ENCODE measurements at regions not wholly inside any gene's neighbourhood (a gene's known extent, or its start where the extent isn't known, plus 50 kb on each side); places are given as distances from the start of the nearest gene placed in this dataset.
"Not testable (repeated sequence)": the region's sequence is repeated elsewhere in the genome, so short reads cannot be mapped to it uniquely, and the experiment has no call there.

DNA sequence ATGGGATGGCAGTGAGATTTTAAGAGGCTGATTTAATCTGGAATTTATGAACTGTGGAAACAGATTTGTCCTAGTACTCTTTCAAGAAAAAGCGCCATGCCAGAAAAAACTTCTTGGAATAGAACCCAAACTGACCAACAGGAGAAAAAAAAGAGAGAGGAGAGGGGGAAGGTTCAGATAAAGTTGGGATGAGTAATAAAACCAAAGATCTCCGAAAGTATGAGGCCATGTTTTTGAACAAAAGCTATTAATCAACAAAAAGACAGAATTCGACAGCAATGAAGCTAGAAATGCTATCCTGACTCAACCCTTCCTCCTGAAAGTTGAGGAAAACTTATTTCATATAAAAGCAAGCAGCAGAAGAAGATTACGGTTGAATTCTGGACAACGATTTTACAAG lies 135.5 kb downstream of the CEMIP2 start:
- FAIRE-seq = no peak

DNA sequence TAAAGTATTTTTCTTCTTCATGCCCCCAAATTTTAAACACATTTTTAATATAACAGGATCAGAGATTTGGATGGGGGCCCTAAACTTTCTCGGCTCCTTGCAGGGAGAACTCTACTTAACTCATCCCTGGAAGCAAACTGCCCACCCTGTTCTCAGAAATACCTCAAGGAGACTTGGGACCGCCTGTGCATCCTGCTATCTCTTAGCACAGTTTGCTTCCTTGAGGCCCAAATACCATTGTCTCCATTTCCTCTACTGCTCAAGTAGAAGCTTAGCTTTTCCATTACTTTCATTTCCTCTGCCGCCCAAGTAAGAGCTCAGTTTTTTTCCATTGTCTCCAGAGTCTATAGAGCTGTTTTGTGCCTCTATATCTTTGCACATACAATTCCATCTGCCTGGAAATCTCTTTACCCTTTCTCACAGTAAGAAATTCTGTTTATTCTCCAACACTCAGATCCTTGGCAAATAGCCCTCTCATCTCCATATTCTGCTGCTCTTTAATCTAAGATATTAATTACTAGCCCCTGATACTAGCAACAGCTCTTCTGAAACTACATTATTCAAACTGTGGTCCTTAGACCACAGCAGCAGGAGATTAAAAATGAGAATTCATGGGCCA lies 137.8 kb downstream of the CEMIP2 start:
- FAIRE-seq = no peak

DNA sequence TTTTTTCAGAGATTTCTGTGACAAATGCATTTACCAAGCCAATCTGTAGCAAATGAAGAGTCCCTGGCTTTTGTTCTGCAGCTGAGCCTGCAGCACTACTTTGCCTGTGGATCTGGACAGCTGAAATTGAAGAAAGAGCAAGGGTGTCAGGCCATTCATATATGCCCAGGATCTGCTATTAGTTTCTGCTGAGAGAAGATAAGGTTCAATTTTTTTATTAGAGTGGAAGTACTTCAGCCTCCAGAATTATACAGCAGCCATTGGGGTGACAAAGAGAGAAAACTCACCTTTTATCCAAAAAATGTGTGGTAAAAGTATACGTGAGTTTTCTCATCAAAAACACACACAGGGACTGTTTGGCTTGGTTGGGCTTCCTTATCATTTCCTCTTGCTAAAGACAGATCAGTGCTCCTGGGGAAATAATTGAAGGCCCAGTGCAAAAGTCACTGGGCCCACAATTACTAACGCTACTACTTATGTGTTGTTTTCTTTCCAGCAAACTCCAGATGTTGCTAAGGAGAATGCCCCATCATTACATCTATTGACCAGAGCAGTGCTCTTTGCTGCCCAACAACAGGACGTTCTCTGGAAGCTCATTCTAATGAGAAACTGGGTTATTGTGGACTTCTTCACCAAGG lies 138.6 kb downstream of the CEMIP2 start:
- FAIRE-seq = no peak

DNA sequence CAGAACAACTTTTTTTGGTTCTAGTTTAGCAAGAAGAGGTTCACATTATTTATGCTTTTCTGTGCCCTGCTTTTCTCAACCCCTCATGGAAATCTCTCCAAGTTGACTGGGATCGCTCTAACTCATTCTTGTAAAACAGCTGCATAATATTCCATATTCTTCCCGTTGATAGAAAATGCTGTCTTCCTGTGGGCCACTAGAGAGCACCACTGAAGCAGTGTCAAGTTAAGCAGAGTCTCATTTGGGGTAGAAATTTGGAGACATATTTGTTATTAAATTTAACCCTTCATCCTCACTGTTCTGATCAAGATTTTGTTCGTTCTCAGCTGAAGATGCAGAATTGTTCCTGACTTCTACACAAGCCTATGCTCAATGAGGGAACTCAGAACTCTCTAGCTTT lies 140.1 kb downstream of the CEMIP2 start:
- FAIRE-seq = no peak

DNA sequence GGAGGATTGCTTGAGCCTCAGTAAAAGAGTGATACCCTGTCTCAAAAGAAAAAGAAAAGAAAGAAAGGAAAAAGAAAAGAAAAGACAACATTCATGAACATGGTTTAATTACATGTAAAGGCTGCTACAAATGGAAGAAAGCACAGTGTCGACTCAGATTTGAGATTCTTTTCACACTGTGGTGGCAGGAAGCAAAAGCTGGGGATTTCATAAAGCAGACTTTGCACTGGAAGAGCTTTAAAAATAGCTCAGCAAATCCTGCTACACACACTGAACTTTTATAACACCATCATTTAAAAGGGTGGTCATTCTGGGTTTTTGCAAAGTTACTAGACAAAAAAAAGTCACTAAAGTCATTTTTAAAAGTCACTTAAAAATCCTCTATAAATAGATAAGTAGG lies 140.8 kb downstream of the CEMIP2 start:
- no peak for FAIRE-seq

DNA sequence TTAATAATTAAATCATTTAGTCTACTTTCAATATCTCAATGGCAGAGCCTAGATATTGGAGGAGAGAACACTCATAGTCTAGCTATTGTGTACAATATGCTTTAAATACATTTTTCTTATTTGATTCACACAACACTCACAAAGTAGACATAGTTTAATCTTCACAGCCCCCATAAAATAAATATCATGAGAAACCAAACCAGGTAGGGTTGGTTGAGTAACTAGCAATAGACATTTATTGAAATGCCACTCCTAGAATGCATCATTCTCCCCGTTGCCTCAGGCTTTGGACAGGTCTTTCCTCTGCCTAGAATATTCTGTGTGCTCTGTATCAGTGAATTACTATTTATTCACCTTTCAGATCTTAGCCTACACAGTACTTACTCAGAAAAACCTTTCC lies 141.9 kb downstream of the CEMIP2 start:
- no peak for FAIRE-seq

DNA sequence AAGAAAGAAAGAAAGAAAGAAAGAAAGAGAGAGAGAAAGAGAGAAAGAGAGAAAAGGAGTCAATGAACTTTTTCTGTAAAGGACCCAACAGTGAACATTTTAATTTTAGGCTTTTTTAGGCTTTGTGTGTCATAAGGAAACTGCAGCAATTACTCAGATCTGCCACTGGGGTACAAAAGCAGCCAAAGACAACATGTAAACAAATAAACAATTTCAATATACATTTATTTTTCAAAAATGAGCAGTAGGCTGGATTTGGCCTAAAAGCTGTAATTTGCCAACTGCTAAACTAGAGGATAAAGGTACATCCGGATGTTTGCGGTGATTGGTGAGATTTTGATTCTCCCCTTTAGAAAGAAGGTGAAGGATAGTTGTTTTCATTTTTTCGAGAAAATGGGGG lies 143.6 kb downstream of the CEMIP2 start:
- no peak for FAIRE-seq

DNA sequence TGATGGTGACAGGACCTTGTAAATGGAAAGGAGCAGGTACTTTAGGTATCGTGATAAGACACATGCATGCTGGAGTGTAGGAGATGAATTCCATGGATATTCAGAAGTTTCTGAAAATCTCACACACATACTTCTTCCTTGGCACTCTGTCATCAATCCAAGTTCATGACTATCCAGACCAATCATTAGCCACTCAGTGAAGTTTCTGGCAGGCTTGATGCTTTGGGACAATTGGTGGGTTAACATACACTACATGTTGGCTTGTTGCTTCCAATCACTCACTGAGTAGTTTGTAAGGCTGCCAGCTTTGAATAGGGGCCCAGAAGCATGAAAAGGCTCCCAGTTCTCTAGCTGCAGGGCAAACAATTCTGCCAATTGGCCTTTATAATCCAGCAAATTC lies 147.6 kb downstream of the CEMIP2 start:
- FAIRE-seq = no peak

DNA sequence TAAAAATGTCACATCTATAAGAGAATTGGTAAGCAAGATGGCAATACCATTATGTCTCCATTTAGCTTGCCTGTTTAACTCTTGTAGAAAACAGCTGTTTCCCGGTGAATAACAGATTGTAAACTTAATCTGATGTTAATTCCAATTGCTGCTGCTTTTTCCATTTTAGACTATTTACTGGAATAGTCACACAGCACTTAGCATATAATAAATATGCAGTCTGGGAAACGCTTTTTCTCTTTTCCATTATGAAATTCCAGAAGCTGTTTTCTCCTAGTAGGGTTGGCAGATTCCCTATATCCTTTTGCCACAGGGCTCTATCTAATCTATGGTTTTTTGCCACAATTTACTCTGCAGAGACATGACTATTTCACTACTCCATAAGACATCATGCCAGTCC lies 148.0 kb downstream of the CEMIP2 start:
- FAIRE-seq = no peak

DNA sequence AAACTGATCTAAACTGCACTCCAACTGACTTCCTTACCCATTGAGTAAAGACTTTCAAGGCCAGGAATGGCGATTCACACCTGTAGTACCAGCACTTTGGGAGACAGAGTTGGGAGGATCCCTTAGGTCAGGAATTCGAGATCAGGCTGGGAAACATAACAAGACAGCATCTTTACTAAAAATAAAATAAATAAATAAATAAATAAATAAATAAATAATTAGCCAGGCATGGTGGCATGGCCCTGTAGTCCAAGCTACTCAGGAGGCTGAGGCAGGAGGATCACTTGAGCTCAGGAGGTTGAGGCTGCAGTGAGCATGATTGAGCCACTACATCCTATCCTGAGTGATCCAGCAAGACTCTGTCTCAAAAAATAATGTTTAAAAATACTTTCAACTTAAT lies 148.4 kb downstream of the CEMIP2 start:
- FAIRE-seq = no peak

DNA sequence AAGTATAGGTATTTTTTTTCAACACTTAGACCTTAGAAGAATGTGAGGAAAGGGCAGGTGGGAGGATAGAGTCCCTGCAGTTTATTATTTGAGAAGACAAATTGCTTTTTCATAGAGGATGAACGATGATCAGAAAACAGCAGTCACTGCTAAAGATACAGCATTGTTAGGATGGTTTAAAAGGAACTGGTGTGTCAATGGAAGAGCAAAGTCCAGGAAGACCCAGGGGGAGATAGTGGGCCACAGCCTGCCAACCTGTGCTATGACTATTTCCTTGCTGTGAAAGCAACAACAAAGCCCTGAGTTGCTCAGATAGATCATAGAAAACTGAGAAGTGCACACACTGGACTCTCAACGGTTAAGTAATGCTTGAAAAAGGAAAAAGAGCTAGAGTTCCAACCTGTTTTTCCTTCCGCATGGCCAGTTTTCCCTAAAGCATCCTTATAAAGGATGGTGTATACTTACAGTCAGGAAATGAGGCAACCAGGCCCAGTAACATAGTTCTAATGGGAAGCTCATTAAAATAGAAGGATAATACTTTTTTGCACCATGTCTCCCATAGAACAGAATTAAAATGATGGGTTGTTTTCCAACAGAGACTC lies 153.8 kb downstream of the CEMIP2 start:
- FAIRE-seq = no peak

DNA sequence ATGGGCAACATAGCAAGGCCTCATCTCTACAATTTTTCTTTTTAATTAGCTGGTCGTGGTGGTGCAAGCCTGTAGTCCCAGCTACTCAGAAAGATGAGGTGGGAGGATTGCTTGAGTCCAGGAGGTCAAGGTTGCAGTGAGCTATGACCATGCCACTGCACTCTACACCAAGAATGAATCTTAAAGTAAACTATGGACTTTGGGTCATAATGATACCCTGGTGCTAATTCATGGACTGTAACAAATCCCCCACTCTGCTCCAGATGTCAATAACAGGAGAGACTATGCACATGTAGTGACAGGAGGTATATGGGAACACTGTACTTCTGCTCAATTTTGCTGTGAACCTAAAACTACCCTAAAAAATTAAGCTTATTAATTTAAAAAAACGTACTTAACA lies 155.4 kb downstream of the CEMIP2 start:
- FAIRE-seq = no peak

DNA sequence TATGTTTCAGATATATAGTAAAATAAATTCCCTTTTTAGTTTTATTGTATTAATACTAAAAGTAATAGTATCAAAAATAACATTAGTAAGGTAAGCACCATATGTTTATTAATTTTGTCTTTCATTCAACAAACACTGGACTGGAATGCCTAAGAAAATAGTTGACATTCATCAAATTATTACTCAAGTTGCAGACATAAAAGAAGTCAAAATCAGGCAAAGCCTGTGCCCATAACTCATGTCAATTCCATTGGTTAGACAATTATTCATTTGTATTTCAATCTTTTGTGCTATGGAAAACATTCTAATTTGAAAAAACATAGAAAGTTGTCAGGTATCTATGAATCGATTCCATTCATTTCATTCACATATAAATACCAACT lies 158.9 kb downstream of the CEMIP2 start:
- FAIRE-seq = no peak

DNA sequence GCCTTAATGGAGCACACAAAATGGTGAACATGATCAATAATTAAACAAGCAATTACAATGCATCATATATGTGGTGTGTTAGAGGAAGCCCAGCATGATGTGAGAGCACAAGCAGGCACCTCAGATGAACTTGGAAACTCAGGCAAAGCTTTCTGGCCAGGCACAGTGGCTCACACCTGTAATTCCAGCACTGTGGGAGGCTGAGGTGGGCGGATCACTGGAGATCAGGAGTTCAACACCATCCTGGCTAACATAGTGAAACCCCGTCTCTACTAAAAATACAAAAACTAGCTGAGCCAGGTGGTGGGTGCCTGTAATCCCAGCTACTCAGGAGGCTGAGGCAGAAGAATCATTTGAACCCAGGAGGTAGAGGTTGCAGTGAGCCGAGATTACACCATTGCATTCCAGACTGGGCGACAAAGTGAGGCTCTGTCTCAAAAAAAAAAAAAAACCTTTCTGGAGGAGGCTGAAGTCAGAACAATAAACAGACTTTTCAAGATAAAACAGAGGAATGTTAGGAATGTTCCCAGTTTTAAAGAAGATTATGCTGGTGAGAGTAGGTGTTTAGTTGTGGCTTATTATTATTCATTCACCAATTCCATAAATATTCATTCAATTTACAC lies 159.4 kb downstream of the CEMIP2 start:
- no peak for FAIRE-seq

DNA sequence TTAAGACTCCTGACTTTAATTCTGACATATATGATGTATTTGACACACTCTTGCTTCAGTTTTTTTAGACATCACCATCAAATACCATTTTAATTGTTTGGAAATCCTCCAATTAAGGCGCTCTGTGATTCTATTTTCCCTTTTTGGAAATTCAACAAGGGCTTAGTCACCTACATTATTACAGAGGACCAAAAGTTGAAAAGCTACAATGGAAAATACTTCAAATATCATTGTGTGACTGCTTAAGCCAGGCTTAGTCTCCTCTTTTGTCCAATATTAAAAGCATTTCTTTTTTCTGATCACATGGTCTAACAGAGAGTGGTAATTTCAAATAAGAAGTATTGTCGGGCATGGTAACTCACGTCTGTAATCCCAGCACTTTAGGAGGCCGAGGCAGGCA lies 160.3 kb downstream of the CEMIP2 start:
- FAIRE-seq = no peak

DNA sequence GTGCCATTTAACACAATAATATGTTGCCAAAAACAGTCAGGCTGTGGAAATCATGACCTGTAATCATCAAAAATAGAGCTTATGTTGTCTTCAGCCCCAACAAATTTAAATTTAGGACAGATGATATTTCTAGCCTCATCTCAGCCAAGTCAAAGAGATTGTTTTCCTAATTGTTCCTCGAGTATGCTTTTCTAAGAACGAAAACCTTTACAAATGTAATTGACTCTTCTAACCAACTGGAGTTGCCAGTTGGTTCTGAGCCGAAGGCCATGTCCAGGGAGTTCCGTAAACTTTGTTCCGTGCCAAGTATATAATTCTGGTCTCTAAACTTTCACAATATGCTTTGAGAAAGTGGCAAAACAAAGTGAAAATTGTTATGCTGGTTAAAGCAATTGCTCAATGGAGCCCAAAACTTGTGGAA lies 160.8 kb downstream of the CEMIP2 start:
- no peak for FAIRE-seq

DNA sequence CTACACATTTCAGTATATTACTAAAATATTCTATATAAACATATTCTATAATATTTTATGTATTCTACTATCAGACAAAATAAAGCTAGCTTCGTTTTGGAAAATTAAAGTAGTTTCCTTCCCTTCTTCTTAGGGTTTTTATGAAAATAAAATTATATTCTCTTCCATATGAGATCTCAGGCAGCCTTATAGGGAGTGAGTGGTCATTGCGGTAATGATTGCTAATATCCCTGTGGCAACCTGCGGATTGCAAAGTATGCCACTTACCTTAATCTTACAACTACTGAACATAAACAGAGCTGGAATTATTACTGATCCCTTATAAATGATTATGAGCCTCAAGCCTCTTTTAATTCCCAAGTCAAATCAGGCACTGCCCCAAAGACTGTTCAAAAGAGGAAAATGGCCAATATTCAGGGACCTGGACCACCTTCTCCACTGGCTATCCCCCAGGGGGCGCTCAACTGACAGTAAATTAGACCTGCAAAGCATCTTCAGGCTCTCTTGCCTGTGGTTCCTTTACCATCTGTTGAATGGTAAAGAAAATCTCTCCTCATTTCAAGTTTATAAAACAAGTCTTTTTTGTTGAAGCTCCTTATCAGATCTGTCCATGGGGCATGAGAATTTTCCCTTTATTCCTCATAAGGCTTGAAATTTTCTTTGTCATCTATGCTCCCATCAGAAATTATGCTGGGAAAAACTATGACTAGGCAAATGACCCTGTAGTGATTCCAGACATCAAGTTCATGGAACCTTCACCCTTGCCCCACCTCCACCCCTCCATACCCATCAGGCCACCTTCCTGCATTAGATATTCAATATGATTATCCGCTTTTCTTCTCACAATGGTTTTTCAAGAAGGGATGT lies 163.9 kb downstream of the CEMIP2 start:
- FAIRE-seq = peak; percentile 13

DNA sequence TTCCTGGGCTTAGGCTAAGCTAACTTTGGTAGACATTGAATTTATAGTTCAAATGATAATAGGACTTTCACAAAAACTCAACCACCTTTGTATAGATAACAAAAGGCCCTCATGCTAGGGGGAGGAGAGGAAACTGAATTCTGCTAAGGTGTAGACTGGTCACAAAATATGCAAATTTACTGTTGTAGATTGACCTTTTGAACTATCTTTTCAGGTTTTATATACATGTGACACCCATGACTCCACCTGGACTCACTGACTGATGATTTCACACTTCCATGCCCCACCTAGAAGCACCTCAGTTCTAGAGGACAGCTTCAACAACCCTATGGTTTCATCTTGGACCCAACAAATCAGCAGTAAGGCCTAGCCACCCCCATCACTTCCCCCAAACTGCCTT lies 165.7 kb downstream of the CEMIP2 start:
- FAIRE-seq = no peak

DNA sequence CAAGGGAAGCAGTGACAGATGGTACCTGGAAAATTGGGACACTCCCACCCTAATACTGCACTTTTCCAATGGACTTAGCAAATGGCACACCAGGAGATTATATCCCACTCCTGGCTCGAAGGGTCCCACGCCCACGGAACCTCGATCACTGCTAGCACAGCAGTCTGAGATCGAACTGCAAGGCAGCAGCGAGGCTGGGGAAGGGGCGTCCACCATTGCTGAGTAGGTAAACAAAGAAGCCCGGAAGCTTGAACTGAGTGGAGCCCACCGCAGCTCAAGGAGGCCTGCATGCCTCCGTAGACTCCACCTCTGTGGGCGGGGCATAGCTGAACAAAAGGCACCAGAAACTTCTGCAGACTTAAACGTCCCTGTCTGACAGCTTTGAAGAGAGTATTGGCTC lies 172.6 kb downstream of the CEMIP2 start:
- not testable (repeated sequence) for FAIRE-seq

DNA sequence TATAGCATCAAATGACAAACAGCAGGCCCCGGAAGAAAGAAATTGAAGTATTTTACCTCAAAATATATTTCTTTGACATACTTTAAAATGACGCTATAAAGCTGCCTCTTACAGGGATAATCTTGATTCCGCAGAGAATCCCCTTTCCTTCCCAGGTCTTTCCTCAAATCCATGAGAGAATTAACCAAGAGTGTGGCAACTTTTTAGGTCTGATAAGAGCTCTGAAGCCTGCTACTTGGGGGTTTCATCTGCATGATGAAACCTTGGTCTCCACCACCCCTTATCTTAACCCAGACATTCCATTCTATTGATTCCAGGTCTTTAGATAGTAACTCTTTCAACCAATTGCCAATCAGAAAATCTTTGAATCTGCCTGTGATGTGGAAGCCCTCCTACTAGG lies 173.8 kb downstream of the CEMIP2 start:
- no peak for FAIRE-seq

DNA sequence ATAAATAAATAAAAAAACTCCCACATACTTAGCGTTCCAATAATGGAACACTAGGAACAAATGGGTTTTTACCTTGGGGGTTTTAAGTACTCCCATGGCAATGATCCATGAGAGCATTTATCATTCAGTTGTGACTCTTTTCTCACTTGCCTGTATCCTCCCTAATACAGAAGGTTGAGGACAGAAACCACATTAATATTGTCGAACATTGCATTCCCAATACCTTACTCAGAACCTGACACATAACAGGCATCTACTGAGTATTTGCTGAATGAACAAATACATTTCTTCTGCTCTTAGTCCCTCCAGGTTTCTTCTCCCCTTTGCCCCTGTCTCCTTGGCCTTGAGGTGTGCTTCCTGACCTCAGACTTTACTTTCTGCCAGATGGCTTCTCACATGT lies 175.9 kb downstream of the CEMIP2 start:
- no peak for FAIRE-seq

DNA sequence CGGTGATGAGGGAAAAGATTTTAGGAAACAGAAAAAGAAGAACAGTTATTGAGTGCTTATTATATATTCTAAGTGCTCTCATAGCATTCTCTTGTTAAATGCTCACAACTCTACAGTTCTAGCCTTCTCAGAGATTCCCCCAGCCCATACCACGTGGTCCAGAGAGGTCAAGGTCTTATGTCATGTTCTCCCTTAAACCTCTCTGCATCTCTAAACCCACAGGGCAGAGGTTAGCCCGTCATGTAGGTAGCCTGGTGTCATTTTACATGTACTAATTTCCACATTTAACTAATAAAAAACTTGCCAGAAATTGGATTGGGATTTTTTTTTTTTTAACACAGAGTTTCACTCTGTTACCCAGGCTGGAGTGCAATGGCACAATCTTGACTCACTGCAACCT lies 178.0 kb downstream of the CEMIP2 start:
- no peak for FAIRE-seq

DNA sequence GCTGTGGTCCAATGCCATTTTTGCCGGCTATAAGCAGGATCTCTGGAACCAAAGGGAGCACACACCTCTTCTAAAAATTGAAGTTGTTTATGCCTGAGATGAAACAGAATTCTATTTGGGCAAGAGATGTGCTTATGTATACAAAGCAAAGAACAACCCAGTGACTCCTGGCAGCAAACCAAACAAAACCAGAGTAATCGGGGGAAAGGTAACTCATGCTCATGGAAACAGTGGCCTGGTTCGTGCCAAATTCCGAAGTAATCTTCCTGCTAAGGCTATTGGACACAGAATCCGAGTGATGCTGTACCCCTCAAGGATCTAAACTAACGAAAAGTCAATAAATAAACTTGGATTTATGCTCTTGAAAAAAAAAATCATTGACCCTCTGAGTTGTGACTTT lies 178.7 kb downstream of the CEMIP2 start:
- FAIRE-seq = no peak
